ENCODE measurements at regions not wholly inside any gene's neighbourhood (a gene's known extent, or its start where the extent isn't known, plus 50 kb on each side); places are given as distances from the start of the nearest gene placed in this dataset.

DNA sequence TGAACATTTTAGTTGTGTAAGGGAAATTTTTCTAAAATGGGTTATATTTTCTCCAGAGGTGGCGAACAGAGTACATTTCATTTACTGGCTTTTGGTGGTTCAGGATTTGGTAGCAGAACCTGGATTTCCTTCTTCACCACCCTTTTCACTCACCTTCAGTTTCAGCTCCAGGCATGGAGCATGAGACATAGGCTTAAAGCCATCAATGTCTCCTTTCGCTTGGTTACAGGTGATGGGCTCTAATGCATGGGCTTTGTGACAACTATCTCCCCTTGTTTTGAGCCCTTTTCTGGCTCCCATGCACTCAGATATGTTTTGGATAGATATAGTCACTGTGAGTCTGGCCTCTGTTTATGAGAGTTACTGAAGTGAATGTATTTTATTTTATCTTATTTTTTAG, 96.6 kb upstream of the ANKRD28 start:
- TF ChIP-seq, protein P1, sequence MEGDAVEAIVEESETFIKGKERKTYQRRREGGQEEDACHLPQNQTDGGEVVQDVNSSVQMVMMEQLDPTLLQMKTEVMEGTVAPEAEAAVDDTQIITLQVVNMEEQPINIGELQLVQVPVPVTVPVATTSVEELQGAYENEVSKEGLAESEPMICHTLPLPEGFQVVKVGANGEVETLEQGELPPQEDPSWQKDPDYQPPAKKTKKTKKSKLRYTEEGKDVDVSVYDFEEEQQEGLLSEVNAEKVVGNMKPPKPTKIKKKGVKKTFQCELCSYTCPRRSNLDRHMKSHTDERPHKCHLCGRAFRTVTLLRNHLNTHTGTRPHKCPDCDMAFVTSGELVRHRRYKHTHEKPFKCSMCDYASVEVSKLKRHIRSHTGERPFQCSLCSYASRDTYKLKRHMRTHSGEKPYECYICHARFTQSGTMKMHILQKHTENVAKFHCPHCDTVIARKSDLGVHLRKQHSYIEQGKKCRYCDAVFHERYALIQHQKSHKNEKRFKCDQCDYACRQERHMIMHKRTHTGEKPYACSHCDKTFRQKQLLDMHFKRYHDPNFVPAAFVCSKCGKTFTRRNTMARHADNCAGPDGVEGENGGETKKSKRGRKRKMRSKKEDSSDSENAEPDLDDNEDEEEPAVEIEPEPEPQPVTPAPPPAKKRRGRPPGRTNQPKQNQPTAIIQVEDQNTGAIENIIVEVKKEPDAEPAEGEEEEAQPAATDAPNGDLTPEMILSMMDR (IDR thresholded peaks at IDR 0.05): no peak
- TF ChIP-seq EP300 (IDR thresholded peaks at IDR 0.05): no peak
- no peak for TF ChIP-seq POLR2A (IDR thresholded peaks at IDR 0.05)
- no peak for TF ChIP-seq POLR2AphosphoS5 (IDR thresholded peaks at IDR 0.05)
